DND-41 (cell line): ENCODE measurements at regions not wholly inside any gene's neighbourhood (a gene's known extent, or its start where the extent isn't known, plus 50 kb on each side); places are given as distances from the start of the nearest gene placed in this dataset.

Experiments used
- ATAC-seq: fragments of 200-7000 bp; cut with Tn5 transposase; 3 replicates; pipeline ENCODE4 v1.9.1; 2021; ENCODE audit warnings: low read depth; ENCODE audit not compliant: insufficient read depth
- DNase-seq: peaks from one replicate; pipeline ENCODE4 v3.0.0-alpha.2; 2020
- H2AFZ ChIP-seq: 2 replicates; pipeline ENCODE4 v1.6.0; 2012; ENCODE audit warnings: low read depth, low read length
- H3K27ac ChIP-seq: 2 replicates; pipeline ENCODE4 v1.5.1; 2012; ENCODE audit warnings: low read length, inconsistent platforms
- H3K27me3 ChIP-seq: fragments of 200-600 bp; sonication (generic); 2 replicates; pipeline ENCODE4 v1.6.0; 2012; ENCODE audit warnings: low read length, mild to moderate bottlenecking, inconsistent platforms; ENCODE audit not compliant: insufficient read depth, poor library complexity
- H3K36me3 ChIP-seq: 2 replicates; pipeline ENCODE4 v1.5.1; 2012; ENCODE audit warnings: low read length, inconsistent platforms; ENCODE audit not compliant: insufficient read depth
- H3K4me1 ChIP-seq: 2 replicates; pipeline ENCODE4 v1.5.1; 2012; ENCODE audit warnings: mild to moderate bottlenecking, low read length; ENCODE audit not compliant: insufficient read depth
- H3K4me2 ChIP-seq: 2 replicates; pipeline ENCODE4 v1.6.0; 2012; ENCODE audit warnings: mild to moderate bottlenecking, moderate library complexity, low read length, inconsistent platforms; ENCODE audit not compliant: insufficient read depth
- H3K4me3 ChIP-seq, 2 experiments: fragments of 200-600 bp in 1 of 2; shearing (Covaris generic) in 1 of 2; 2 replicates each; pipeline ENCODE4 v1.5.1; 2012 to 2016; ENCODE audit warnings: inconsistent platforms in 2 of 2, low read length in 2 of 2, mild to moderate bottlenecking in 2 of 2, low read depth in 1 of 2, moderate library complexity in 1 of 2
- H3K79me2 ChIP-seq: 2 replicates; pipeline ENCODE4 v1.6.0; 2012; ENCODE audit warnings: low read length, inconsistent platforms; ENCODE audit not compliant: insufficient read depth
- H3K9ac ChIP-seq: 2 replicates; pipeline ENCODE4 v1.6.0; 2012; ENCODE audit warnings: low read depth, mild to moderate bottlenecking, inconsistent platforms, low read length, moderate library complexity
- H3K9me3 ChIP-seq: 2 replicates; pipeline ENCODE4 v1.5.1; 2012; ENCODE audit warnings: low read length, moderate library complexity, mild to moderate bottlenecking, inconsistent platforms; ENCODE audit not compliant: insufficient read depth, severe bottlenecking
- H4K20me1 ChIP-seq: 2 replicates; pipeline ENCODE4 v1.6.0; 2012; ENCODE audit warnings: low read length; ENCODE audit not compliant: insufficient read depth
- EZH2 ChIP-seq: IDR thresholded peaks from 3 replicates; pipeline ENCODE4 v1.6.1; 2012; ENCODE audit warnings: borderline replicate concordance, low read depth, mild to moderate bottlenecking, moderate library complexity, low read length, inconsistent platforms; ENCODE audit not compliant: severe bottlenecking
- TF ChIP-seq, protein P1 (sequence below): IDR thresholded peaks from 2 replicates; pipeline ENCODE4 v1.5.1; 2012; ENCODE audit warnings: borderline replicate concordance, low read length, moderate library complexity, mild to moderate bottlenecking; ENCODE audit not compliant: poor library complexity, severe bottlenecking; ENCODE audit errors: extremely low read depth

DNA sequence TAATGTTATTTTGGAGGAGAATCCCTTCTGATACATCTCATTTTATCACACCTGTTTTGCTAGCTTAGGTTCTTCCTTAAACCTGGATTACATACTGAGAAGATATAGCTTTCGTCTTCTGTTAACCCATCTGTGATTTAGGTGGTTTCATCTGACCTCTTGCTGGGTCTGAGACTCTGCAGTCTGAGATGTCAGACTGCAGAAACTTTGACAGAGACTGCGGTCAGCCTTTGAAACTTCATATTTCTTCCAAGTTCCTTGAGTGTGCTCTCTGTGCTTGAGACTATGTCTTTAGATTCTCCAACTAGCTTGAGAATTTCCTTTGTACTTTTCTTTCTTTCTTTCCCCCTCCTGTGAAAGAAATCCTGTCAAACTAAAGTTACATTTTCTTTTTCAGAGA, 196.4 kb upstream of the MPHOSPH6 start:
- Histone ChIP-seq H3K9me3 (no peaks in the 10 kb centered on the region), H3K9ac (no peak overlapping the region), H3K27me3 (peaks cover 5% of the 10 kb centered on the region), H3K27ac (no peak overlapping the region), H2AFZ (no peak overlapping the region), H3K79me2 (no peaks in the 10 kb centered on the region), H3K4me1 (no peaks in the 10 kb centered on the region), H4K20me1 (no peaks in the 10 kb centered on the region), H3K4me2 (no peak overlapping the region), H3K36me3 (no peaks in the 10 kb centered on the region), H3K4me3 (no peak overlapping the region)
- TF ChIP-seq EZH2: no peak
- TF ChIP-seq, protein P1, sequence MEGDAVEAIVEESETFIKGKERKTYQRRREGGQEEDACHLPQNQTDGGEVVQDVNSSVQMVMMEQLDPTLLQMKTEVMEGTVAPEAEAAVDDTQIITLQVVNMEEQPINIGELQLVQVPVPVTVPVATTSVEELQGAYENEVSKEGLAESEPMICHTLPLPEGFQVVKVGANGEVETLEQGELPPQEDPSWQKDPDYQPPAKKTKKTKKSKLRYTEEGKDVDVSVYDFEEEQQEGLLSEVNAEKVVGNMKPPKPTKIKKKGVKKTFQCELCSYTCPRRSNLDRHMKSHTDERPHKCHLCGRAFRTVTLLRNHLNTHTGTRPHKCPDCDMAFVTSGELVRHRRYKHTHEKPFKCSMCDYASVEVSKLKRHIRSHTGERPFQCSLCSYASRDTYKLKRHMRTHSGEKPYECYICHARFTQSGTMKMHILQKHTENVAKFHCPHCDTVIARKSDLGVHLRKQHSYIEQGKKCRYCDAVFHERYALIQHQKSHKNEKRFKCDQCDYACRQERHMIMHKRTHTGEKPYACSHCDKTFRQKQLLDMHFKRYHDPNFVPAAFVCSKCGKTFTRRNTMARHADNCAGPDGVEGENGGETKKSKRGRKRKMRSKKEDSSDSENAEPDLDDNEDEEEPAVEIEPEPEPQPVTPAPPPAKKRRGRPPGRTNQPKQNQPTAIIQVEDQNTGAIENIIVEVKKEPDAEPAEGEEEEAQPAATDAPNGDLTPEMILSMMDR: no peak
- DNase-seq: no peak
- ATAC-seq: no peak

DNA sequence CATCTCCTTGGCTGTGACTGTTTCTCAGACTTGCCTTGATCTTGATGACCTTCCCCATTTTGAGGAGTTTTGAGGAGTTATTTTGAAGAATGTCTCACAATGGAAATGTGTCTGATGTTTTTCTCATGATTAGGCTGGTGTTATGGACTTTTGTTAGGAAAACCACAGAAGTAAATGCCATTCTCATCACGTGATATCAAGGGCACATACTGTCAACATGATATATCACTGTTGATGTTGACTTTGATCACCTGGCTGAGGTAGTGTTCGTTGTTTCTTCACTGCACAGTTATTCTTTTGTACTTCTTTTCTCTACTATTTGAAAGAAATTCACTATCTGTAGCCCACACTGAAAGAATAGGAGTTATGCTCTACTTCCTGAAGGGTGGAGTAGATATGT, 194.7 kb upstream of the MPHOSPH6 start:
- no peaks in the 10 kb centered on the region for H3K9me3 ChIP-seq
- DNase-seq: no peak
- TF ChIP-seq, protein P1: no peak
- no peak for TF ChIP-seq EZH2
- no peaks in the 10 kb centered on the region for H3K36me3 ChIP-seq
- no peaks in the 10 kb centered on the region for H3K4me1 ChIP-seq
- no peak overlapping the region for H3K4me3 ChIP-seq
- H3K9ac ChIP-seq: no peak overlapping the region
- H3K79me2 ChIP-seq: no peaks in the 10 kb centered on the region
- no peak for ATAC-seq
- H3K27me3 ChIP-seq: peaks cover 3% of the 10 kb centered on the region
- H4K20me1 ChIP-seq: no peaks in the 10 kb centered on the region
- no peak overlapping the region for H3K4me2 ChIP-seq
- H2AFZ ChIP-seq: no peak overlapping the region
- no peak overlapping the region for H3K27ac ChIP-seq

DNA sequence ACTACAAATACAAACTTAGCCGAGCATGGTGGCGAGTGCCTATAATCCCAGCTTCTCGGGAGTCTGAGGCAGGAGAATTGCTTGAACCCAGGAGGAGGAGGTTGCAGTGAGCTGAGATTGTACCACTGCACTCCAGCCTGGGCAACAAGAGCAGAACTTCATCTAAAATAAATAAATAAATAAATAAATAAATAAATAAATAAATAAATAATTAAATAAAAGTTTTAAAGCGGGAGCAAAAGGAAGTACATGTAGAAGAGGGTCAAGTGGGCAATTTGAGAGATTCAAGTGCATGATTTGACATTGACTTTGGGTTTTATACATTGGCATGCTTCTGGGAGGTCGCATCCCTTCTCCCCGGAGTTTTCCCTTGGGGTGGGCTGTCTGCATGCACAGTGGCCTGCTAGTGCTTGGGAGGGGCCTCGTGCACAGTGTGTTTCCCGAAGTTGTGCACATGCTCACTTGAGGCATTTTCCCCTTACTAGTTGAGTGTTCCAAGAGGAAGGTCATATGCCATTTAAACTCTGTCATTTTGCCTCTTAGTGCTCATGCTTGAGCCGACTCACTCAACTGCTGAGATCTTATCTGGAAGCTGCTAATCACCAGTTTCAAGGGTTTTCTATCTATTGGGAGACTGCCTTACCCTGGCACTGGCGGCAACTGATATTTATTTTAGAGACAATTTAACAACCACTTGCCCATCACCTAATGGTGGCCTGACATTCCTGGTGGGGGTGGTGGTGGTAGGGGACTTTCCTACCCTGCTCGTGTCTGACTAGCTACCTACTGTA, 193.2 kb upstream of the MPHOSPH6 start:
- DNase-seq: no peak
- H3K4me1 ChIP-seq: no peaks in the 10 kb centered on the region
- H2AFZ ChIP-seq: no peak overlapping the region
- no peaks in the 10 kb centered on the region for H3K79me2 ChIP-seq
- ATAC-seq: no peak
- no peaks in the 10 kb centered on the region for H3K9me3 ChIP-seq
- peaks cover 3% of the 10 kb centered on the region for H3K27me3 ChIP-seq
- H3K4me3 ChIP-seq: no peak overlapping the region
- H3K27ac ChIP-seq: no peak overlapping the region
- no peaks in the 10 kb centered on the region for H3K36me3 ChIP-seq
- H3K9ac ChIP-seq: no peak overlapping the region
- H4K20me1 ChIP-seq: no peaks in the 10 kb centered on the region
- no peak overlapping the region for H3K4me2 ChIP-seq
- TF ChIP-seq, protein P1: no peak
- no peak for TF ChIP-seq EZH2

DNA sequence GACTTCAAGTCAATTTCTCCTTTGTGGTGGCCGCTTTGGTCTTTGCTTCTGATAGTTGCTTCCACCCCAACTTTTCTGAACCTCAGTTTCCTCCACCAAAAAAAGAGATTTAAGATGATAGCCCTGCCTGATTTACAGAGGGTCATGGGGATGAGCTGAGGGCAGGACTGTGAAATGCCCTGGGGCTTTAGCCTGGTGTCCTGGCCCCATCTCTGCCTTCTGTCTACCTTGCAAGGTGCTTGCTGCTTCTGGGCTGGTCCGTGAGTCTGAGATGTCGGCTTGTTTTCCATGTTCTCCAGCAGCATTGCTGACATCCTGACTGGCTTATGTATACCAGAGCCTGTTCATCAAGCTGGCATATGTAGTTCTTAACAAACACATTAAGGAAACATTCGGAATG, 191.9 kb upstream of the MPHOSPH6 start:
- H3K4me2 ChIP-seq: no peak overlapping the region
- H3K4me3 ChIP-seq: no peak overlapping the region
- peaks cover 11% of the 10 kb centered on the region for H3K27me3 ChIP-seq
- H3K4me1 ChIP-seq: no peaks in the 10 kb centered on the region
- DNase-seq (no peak), ATAC-seq (no peak)
- H3K36me3 ChIP-seq: no peaks in the 10 kb centered on the region
- H3K79me2 ChIP-seq: no peaks in the 10 kb centered on the region
- H4K20me1 ChIP-seq: no peaks in the 10 kb centered on the region
- H3K9ac ChIP-seq: no peak overlapping the region
- TF ChIP-seq EZH2: no peak
- TF ChIP-seq, protein P1: no peak
- no peak overlapping the region for H2AFZ ChIP-seq
- no peak overlapping the region for H3K27ac ChIP-seq
- no peaks in the 10 kb centered on the region for H3K9me3 ChIP-seq
